GM12873 (cell line): ENCODE measurements at regions not wholly inside any gene's neighbourhood (a gene's known extent, or its start where the extent isn't known, plus 50 kb on each side); places are given as distances from the start of the nearest gene placed in this dataset.

ENCODE experiments used
- CTCF ChIP-seq: IDR thresholded peaks from 2 replicates; pipeline ENCODE4 v1.5.1; 2012; ENCODE audit warnings: low read depth, mild to moderate bottlenecking, moderate library complexity, low read length, control low read depth; ENCODE audit not compliant: insufficient read depth; ENCODE audit errors: missing control alignments

DNA sequence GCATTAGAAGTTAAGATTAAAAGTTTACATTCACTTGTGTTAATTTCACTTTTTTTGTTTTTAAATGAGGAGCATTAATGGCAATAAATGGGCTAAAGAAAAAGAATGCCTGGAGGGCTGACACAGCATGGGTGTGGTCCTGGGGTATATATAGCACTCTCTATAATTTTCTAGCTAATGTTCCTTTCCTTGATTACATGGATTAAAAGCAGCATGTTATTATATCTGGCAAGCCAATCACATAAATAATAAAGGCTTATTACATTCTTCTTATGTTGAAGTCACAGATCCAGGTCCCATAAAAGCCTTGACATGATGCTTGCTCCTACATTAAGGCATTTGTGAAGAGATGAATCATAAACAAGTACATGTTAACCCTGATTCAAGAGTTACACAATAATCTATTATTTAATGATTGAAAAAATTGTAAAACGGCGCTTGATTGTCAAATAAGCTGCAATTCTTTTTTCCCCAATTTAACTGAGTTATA, 91.4 kb downstream of the LYPLAL1 start:
- TF ChIP-seq CTCF, result no peak

- TF ChIP-seq CTCF, result no peak
Measured at GRCh38 chr1:219264561-219264960, 90.9 kb downstream of the LYPLAL1 start.
